ENCODE measurements at regions not wholly inside any gene's neighbourhood (a gene's known extent, or its start where the extent isn't known, plus 50 kb on each side); places are given as distances from the start of the nearest gene placed in this dataset.

DNA sequence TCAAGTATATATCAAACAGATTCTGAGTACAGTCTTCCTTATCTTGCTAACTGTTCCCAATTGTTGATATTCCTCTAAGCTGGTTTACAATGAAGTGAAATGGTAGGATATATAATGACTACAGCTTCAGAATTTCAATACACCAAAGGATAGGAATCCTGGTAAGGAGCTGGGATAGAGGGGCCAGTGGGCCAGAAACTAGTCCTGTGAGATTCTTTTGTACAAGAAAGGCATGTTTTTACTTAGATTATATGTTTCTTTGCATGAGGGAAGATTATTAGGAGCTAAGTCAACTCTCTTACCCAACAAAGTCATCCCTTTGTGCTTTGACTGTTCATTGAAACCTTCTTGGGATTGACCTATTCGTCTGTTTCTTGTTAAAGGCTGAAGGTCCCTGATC is 435.7 kb downstream of the PLK2 start:
- no peaks in the 10 kb centered on the region for H3K9me3 ChIP-seq (ENCODE audit: control extremely low read depth in 1 of 5, control insufficient read depth in 4 of 5, insufficient read depth in 2 of 5, low read depth in 1 of 5, low read length in 4 of 5)
- peaks cover 3 to 4% (median 4%) of the 10 kb centered on the region in 4 experiments for H3K4me1 ChIP-seq (ENCODE audit: control extremely low read depth in 1 of 4, control insufficient read depth in 4 of 4, insufficient read depth in 4 of 4, low read length in 3 of 4)
- ChIA-PET CTCF (interaction anchor here (1.2 kb wide), 1 partner anchor 437 kb away, joined by 3 read pairs; no protein-coding TSS in a partner anchor), POLR2A (no interaction called here)
- no peaks in the 10 kb centered on the region for H3K36me3 ChIP-seq (ENCODE audit: control insufficient read depth in 4 of 4, insufficient read depth in 4 of 4, low read length in 3 of 4)
- DNase-seq: no peak
- no peaks in the 10 kb centered on the region for H3K27me3 ChIP-seq (replicated peaks in 2 of 5; ENCODE audit: control insufficient read depth in 4 of 5, insufficient read depth in 5 of 5, low read length in 4 of 5)
- no peak overlapping the region for H3K27ac ChIP-seq (ENCODE audit: insufficient read depth in 1 of 2, low read depth in 1 of 2, low read length in 2 of 2, poor library complexity in 1 of 2, severe bottlenecking in 2 of 2)
- no peak overlapping the region for H3K4me3 ChIP-seq (ENCODE audit: control insufficient read depth in 1 of 7, extremely low read depth in 1 of 7, insufficient read depth in 4 of 7, low read depth in 2 of 7, low read length in 6 of 7)
- 0% methylated on average over 1 of the region's 1 CpG for WGBS (ENCODE audit: insufficient coverage)

DNA sequence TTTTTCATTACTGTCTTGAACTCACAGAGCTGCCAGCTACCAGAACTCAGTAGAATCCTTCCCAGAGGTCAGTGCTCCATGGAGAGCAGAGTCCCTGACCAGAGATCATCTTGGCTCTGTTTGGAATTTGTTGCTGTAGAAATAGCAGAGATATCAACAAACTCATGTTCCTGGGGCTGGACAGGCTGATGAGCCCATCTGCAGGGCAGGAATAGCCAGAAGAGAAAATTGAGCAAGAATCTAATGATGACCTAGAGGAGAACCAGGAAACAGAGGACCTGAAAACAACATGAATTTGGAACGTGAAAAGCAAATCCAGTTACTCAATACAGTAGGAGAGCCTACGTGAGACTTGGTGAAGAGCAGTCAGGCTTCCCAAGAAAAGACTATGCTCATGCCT is 437.8 kb downstream of the PLK2 start:
- WGBS (ENCODE audit: insufficient coverage): 90% methylated on average over 2 of the region's 2 CpGs
- Histone ChIP-seq H3K27me3 (replicated peaks in 2 of 5; ENCODE audit: control insufficient read depth in 4 of 5, insufficient read depth in 5 of 5, low read length in 4 of 5) (no peaks in the 10 kb centered on the region), H3K36me3 (ENCODE audit: control insufficient read depth in 4 of 4, insufficient read depth in 4 of 4, low read length in 3 of 4) (no peaks in the 10 kb centered on the region), H3K9me3 (ENCODE audit: control extremely low read depth in 1 of 5, control insufficient read depth in 4 of 5, insufficient read depth in 2 of 5, low read depth in 1 of 5, low read length in 4 of 5) (no peaks in the 10 kb centered on the region), H3K27ac (ENCODE audit: insufficient read depth in 1 of 2, low read depth in 1 of 2, low read length in 2 of 2, poor library complexity in 1 of 2, severe bottlenecking in 2 of 2) (no peak overlapping the region), H3K4me3 (ENCODE audit: control insufficient read depth in 1 of 7, extremely low read depth in 1 of 7, insufficient read depth in 4 of 7, low read depth in 2 of 7, low read length in 6 of 7) (no peak overlapping the region), H3K4me1 (ENCODE audit: control extremely low read depth in 1 of 4, control insufficient read depth in 4 of 4, insufficient read depth in 4 of 4, low read length in 3 of 4) (peaks cover 3 to 4% (median 4%) of the 10 kb centered on the region in 4 experiments)
- POLR2A ChIA-PET: no interaction called here
- no peak for DNase-seq
- CTCF ChIA-PET: interaction anchor here (1.0 kb wide), 1 partner anchor 9 kb away, joined by 3 read pairs; no protein-coding TSS in a partner anchor

DNA sequence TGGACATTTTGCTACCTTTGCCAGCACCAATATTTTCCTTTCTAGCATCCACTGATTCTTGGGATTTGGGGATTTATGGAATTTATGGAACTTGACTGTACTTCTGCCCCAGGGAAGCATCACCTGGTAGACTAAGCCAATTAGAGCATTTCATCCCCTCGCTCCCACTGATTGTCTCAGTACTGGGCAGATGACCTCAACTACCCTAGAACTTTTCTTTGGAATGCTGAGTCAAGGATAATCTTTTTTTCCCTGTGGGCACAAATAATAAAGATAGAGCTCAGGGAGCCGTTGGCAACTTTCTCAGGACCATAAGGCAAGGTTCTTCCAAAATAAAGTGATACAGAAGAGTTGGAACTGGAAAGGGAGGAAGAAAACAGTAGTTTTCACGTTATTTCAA is 438.4 kb downstream of the PLK2 start:
- H3K27me3 ChIP-seq (replicated peaks in 2 of 5; ENCODE audit: control insufficient read depth in 4 of 5, insufficient read depth in 5 of 5, low read length in 4 of 5): no peaks in the 10 kb centered on the region
- no peak overlapping the region for H3K27ac ChIP-seq (ENCODE audit: insufficient read depth in 1 of 2, low read depth in 1 of 2, low read length in 2 of 2, poor library complexity in 1 of 2, severe bottlenecking in 2 of 2)
- POLR2A ChIA-PET: no interaction called here
- CTCF ChIA-PET: interaction anchor here (1.0 kb wide), 1 partner anchor 9 kb away, joined by 3 read pairs; no protein-coding TSS in a partner anchor
- no peaks in the 10 kb centered on the region for H3K36me3 ChIP-seq (ENCODE audit: control insufficient read depth in 4 of 4, insufficient read depth in 4 of 4, low read length in 3 of 4)
- H3K4me1 ChIP-seq (ENCODE audit: control extremely low read depth in 1 of 4, control insufficient read depth in 4 of 4, insufficient read depth in 4 of 4, low read length in 3 of 4): peaks cover 3 to 4% (median 4%) of the 10 kb centered on the region in 4 experiments
- H3K4me3 ChIP-seq (ENCODE audit: control insufficient read depth in 1 of 7, extremely low read depth in 1 of 7, insufficient read depth in 4 of 7, low read depth in 2 of 7, low read length in 6 of 7): no peak overlapping the region
- H3K9me3 ChIP-seq (ENCODE audit: control extremely low read depth in 1 of 5, control insufficient read depth in 4 of 5, insufficient read depth in 2 of 5, low read depth in 1 of 5, low read length in 4 of 5): no peaks in the 10 kb centered on the region
- no peak for DNase-seq
- 100% methylated on average over 2 of the region's 3 CpGs for WGBS (ENCODE audit: insufficient coverage)

DNA sequence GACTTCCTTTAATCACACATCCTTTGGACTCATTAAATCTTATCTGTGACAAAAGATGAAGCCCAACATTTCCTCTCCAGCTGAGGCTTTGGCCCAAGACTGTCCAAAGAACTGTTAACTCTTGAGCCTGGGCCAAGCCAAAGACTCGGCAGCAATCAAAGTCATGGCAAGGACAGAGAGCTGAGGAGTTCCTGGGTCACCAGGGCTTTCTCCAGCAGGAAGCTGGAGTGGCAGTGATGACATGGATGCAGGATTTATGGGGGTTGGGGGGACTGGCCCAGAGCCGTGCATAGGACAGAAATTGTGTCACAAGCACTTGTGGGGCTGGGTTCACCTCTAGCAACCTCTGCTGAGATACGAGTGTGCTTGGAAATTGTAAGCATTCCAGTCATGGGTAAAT is 440.3 kb downstream of the PLK2 start:
- CTCF ChIA-PET: no interaction called here
- Histone ChIP-seq H3K27me3 (replicated peaks in 2 of 5; ENCODE audit: control insufficient read depth in 4 of 5, insufficient read depth in 5 of 5, low read length in 4 of 5) (no peaks in the 10 kb centered on the region), H3K4me1 (ENCODE audit: control extremely low read depth in 1 of 4, control insufficient read depth in 4 of 4, insufficient read depth in 4 of 4, low read length in 3 of 4) (peaks cover 3 to 4% (median 4%) of the 10 kb centered on the region in 4 experiments), H3K4me3 (ENCODE audit: control insufficient read depth in 1 of 7, extremely low read depth in 1 of 7, insufficient read depth in 4 of 7, low read depth in 2 of 7, low read length in 6 of 7) (peak overlapping the region in 1 of 7 experiments; percentile 13), H3K27ac (ENCODE audit: insufficient read depth in 1 of 2, low read depth in 1 of 2, low read length in 2 of 2, poor library complexity in 1 of 2, severe bottlenecking in 2 of 2) (no peak overlapping the region), H3K36me3 (ENCODE audit: control insufficient read depth in 4 of 4, insufficient read depth in 4 of 4, low read length in 3 of 4) (no peaks in the 10 kb centered on the region), H3K9me3 (ENCODE audit: control extremely low read depth in 1 of 5, control insufficient read depth in 4 of 5, insufficient read depth in 2 of 5, low read depth in 1 of 5, low read length in 4 of 5) (no peaks in the 10 kb centered on the region)
- 47% methylated on average over 3 of the region's 3 CpGs for WGBS (ENCODE audit: insufficient coverage)
- POLR2A ChIA-PET: no interaction called here
- no peak for DNase-seq

DNA sequence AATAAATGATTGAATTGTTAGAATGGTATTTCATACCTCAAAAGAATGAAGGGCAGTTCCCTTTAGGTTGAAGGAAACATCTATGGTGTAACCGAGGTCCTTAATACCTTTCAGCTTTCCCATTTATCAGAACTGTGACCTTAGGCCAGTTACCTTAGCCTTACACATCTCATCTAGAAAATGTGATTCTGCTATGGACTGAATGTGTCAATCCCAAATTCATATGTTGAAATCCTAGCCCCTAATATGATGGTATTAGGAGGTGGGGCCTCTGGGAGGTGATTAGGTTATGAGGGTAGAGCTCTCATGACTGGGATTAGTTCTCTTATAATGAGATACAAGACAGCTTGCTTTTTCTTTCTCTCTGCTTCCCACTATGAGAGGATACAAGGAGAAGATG is 441.9 kb downstream of the PLK2 start:
- no CpG with 5 or more reads among the region's 1 CpG for WGBS (ENCODE audit: insufficient coverage)
- ChIA-PET CTCF (interaction anchor here (1.1 kb wide), 1 partner anchor 130 kb away, joined by 5 read pairs; no protein-coding TSS in a partner anchor), POLR2A (no interaction called here)
- Histone ChIP-seq H3K27me3 (replicated peaks in 2 of 5; ENCODE audit: control insufficient read depth in 4 of 5, insufficient read depth in 5 of 5, low read length in 4 of 5) (no peaks in the 10 kb centered on the region), H3K27ac (ENCODE audit: insufficient read depth in 1 of 2, low read depth in 1 of 2, low read length in 2 of 2, poor library complexity in 1 of 2, severe bottlenecking in 2 of 2) (no peak overlapping the region), H3K4me1 (ENCODE audit: control extremely low read depth in 1 of 4, control insufficient read depth in 4 of 4, insufficient read depth in 4 of 4, low read length in 3 of 4) (peaks cover 3 to 4% (median 4%) of the 10 kb centered on the region in 4 experiments), H3K9me3 (ENCODE audit: control extremely low read depth in 1 of 5, control insufficient read depth in 4 of 5, insufficient read depth in 2 of 5, low read depth in 1 of 5, low read length in 4 of 5) (no peaks in the 10 kb centered on the region), H3K4me3 (ENCODE audit: control insufficient read depth in 1 of 7, extremely low read depth in 1 of 7, insufficient read depth in 4 of 7, low read depth in 2 of 7, low read length in 6 of 7) (no peak overlapping the region), H3K36me3 (ENCODE audit: control insufficient read depth in 4 of 4, insufficient read depth in 4 of 4, low read length in 3 of 4) (no peaks in the 10 kb centered on the region)
- DNase-seq: no peak

DNA sequence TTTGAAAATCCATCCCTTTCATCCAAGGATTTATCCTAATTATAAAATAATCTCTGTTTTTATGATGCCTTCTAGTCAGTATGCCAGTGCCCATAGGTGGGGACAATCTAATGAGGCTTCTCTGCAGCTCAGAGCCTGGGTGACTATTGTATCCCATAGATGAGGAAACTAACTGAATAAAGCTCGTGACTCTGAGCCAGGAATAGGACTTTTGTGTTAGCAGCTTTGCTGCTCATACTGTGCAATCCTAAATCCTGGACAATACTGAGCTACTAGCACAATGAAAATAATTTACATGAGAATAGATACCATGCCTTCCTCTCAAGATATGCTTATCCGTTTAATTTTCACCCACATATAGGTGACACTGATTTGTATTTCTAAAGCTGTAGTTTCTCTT is 443.0 kb downstream of the PLK2 start:
- H3K4me3 ChIP-seq (ENCODE audit: control insufficient read depth in 1 of 7, extremely low read depth in 1 of 7, insufficient read depth in 4 of 7, low read depth in 2 of 7, low read length in 6 of 7): no peak overlapping the region
- peaks cover 3 to 4% (median 4%) of the 10 kb centered on the region in 4 experiments for H3K4me1 ChIP-seq (ENCODE audit: control extremely low read depth in 1 of 4, control insufficient read depth in 4 of 4, insufficient read depth in 4 of 4, low read length in 3 of 4)
- ChIA-PET CTCF (interaction anchor here (1.1 kb wide), 1 partner anchor 129 kb away, joined by 5 read pairs; no protein-coding TSS in a partner anchor), POLR2A (interaction anchor here (0.6 kb wide), 1 partner anchor 40 kb away, joined by 3 read pairs; no protein-coding TSS in a partner anchor)
- H3K27me3 ChIP-seq (replicated peaks in 2 of 5; ENCODE audit: control insufficient read depth in 4 of 5, insufficient read depth in 5 of 5, low read length in 4 of 5): no peaks in the 10 kb centered on the region
- 100% methylated on average over 1 of the region's 2 CpGs for WGBS (ENCODE audit: insufficient coverage)
- H3K27ac ChIP-seq (ENCODE audit: insufficient read depth in 1 of 2, low read depth in 1 of 2, low read length in 2 of 2, poor library complexity in 1 of 2, severe bottlenecking in 2 of 2): no peak overlapping the region
- H3K36me3 ChIP-seq (ENCODE audit: control insufficient read depth in 4 of 4, insufficient read depth in 4 of 4, low read length in 3 of 4): no peaks in the 10 kb centered on the region
- DNase-seq: no peak
- no peaks in the 10 kb centered on the region for H3K9me3 ChIP-seq (ENCODE audit: control extremely low read depth in 1 of 5, control insufficient read depth in 4 of 5, insufficient read depth in 2 of 5, low read depth in 1 of 5, low read length in 4 of 5)

DNA sequence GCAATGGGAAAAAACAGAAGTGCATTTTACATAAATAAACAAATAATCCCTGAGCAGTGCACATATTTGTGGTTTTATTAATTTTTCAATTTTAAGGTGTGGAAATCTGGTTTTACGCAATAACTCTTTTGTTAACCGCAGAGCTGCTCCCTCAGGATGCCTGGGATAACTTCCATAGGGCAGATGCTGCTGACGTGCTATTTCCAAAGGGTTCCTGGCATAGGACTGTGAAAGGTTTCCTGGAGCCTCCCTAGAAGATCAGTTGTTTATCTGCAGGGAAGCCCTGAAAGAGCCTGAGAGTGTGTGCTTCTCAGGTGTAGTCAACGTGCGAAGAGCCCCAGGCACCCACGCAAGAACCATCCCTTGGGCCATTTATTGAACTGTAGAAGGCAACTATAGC is 443.5 kb downstream of the PLK2 start:
- H3K27ac ChIP-seq (ENCODE audit: insufficient read depth in 1 of 2, low read depth in 1 of 2, low read length in 2 of 2, poor library complexity in 1 of 2, severe bottlenecking in 2 of 2): no peak overlapping the region
- no peaks in the 10 kb centered on the region for H3K27me3 ChIP-seq (replicated peaks in 2 of 5; ENCODE audit: control insufficient read depth in 4 of 5, insufficient read depth in 5 of 5, low read length in 4 of 5)
- WGBS (ENCODE audit: insufficient coverage): 92% methylated on average over 3 of the region's 6 CpGs
- H3K4me1 ChIP-seq (ENCODE audit: control extremely low read depth in 1 of 4, control insufficient read depth in 4 of 4, insufficient read depth in 4 of 4, low read length in 3 of 4): peaks cover 3 to 4% (median 4%) of the 10 kb centered on the region in 4 experiments
- no peak for DNase-seq
- H3K9me3 ChIP-seq (ENCODE audit: control extremely low read depth in 1 of 5, control insufficient read depth in 4 of 5, insufficient read depth in 2 of 5, low read depth in 1 of 5, low read length in 4 of 5): no peaks in the 10 kb centered on the region
- POLR2A ChIA-PET: no interaction called here
- H3K4me3 ChIP-seq (ENCODE audit: control insufficient read depth in 1 of 7, extremely low read depth in 1 of 7, insufficient read depth in 4 of 7, low read depth in 2 of 7, low read length in 6 of 7): no peak overlapping the region
- H3K36me3 ChIP-seq (ENCODE audit: control insufficient read depth in 4 of 4, insufficient read depth in 4 of 4, low read length in 3 of 4): no peaks in the 10 kb centered on the region
- CTCF ChIA-PET: no interaction called here

All from common myeloid progenitor, CD34-positive (primary cell).